ENCODE measurements at regions not wholly inside any gene's neighbourhood (a gene's known extent, or its start where the extent isn't known, plus 50 kb on each side); places are given as distances from the start of the nearest gene placed in this dataset.

GRCh38 chrX:42524379-42524778 is 253.6 kb downstream of the PPP1R2C start:
- Mint-ChIP-seq H3K9me3 (peaks cover 4% of the 10 kb centered on the region), H3K36me3 (ENCODE audit: insufficient read depth) (no peaks in the 10 kb centered on the region), H3K4me3 (no peak overlapping the region), H3K27me3 (ENCODE audit: low read depth) (no peaks in the 10 kb centered on the region), H3K4me1 (ENCODE audit: low read depth) (no peaks in the 10 kb centered on the region)
- ATAC-seq, result no peak
- no peak for DNase-seq

GRCh38 chrX:42519666-42520231 is 258.2 kb downstream of the PPP1R2C start:
- Mint-ChIP-seq H3K4me1 (ENCODE audit: low read depth) (no peaks in the 10 kb centered on the region), H3K4me3 (no peak overlapping the region), H3K36me3 (ENCODE audit: insufficient read depth) (no peaks in the 10 kb centered on the region), H3K27me3 (ENCODE audit: low read depth) (no peaks in the 10 kb centered on the region), H3K9me3 (no peaks in the 10 kb centered on the region)
- no peak for ATAC-seq
- DNase-seq, result no peak

DNA sequence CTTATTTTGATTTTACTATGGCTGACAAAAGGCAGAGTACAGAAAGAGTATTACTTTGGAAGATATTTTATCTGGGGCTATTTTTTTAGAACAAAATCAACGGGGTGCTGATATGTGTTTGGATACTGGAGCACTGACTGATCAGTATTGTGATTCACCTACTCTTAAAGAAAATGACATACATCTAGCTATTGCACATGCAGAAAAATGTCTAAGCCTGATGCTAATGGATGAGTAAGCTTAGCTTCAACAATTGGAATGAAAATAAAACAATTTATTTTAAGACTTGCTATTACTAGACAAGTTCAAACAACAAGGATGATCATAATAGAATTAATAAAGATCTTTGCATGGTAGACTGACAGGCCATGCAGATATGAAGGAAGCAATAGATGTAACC is 262.0 kb downstream of the PPP1R2C start:
- ATAC-seq (no peak), DNase-seq (no peak)
- H3K4me3 Mint-ChIP-seq, result no peak overlapping the region
- no peaks in the 10 kb centered on the region for H3K9me3 Mint-ChIP-seq
- H3K4me1 Mint-ChIP-seq (ENCODE audit: low read depth), result no peaks in the 10 kb centered on the region
- H3K36me3 Mint-ChIP-seq (ENCODE audit: insufficient read depth), result no peaks in the 10 kb centered on the region
- no peaks in the 10 kb centered on the region for H3K27me3 Mint-ChIP-seq (ENCODE audit: low read depth)

- Mint-ChIP-seq H3K27me3 (ENCODE audit: low read depth) (no peaks in the 10 kb centered on the region), H3K4me1 (ENCODE audit: low read depth) (no peaks in the 10 kb centered on the region), H3K36me3 (ENCODE audit: insufficient read depth) (no peaks in the 10 kb centered on the region), H3K4me3 (no peak overlapping the region), H3K9me3 (peaks cover 10% of the 10 kb centered on the region)
- DNase-seq, result no peak
- no peak for ATAC-seq
Observed at GRCh38 chrX:42505016-42505415, 272.9 kb downstream of the PPP1R2C start.

DNA sequence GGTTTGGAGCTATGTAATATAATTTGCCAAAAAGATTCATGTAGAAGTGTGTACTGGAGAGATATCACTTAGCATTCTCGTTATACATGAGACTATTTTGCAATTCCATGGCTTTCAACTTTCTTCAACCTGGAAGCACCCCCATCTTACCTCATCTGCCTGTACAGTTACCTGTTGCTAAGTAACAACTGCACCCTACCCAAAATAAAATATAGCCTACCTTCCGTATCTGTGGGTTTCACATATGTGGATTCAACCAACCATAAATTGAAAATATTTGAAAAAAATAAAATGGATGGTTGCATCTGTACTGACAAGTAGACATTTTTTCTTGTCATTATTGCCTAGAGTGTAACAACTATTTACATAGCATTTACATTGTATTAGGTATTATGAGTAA is 278.3 kb downstream of the PPP1R2C start:
- Mint-ChIP-seq H3K27me3 (ENCODE audit: low read depth) (no peaks in the 10 kb centered on the region), H3K4me3 (no peak overlapping the region), H3K36me3 (ENCODE audit: insufficient read depth) (no peaks in the 10 kb centered on the region), H3K4me1 (ENCODE audit: low read depth) (no peaks in the 10 kb centered on the region), H3K9me3 (no peaks in the 10 kb centered on the region)
- DNase-seq (no peak), ATAC-seq (no peak)

- Mint-ChIP-seq H3K9me3 (no peaks in the 10 kb centered on the region), H3K27me3 (ENCODE audit: low read depth) (no peaks in the 10 kb centered on the region), H3K4me3 (no peak overlapping the region), H3K4me1 (ENCODE audit: low read depth) (no peaks in the 10 kb centered on the region), H3K36me3 (ENCODE audit: insufficient read depth) (no peaks in the 10 kb centered on the region)
- ATAC-seq (no peak), DNase-seq (no peak)
Observed at GRCh38 chrX:42497356-42497755, 280.6 kb downstream of the PPP1R2C start.

GRCh38 chrX:42496239-42496638 is 281.7 kb downstream of the PPP1R2C start:
- Mint-ChIP-seq H3K36me3 (ENCODE audit: insufficient read depth) (no peaks in the 10 kb centered on the region), H3K4me3 (no peak overlapping the region), H3K4me1 (ENCODE audit: low read depth) (no peaks in the 10 kb centered on the region), H3K27me3 (ENCODE audit: low read depth) (no peaks in the 10 kb centered on the region), H3K9me3 (no peaks in the 10 kb centered on the region)
- ATAC-seq (no peak), DNase-seq (no peak)

GRCh38 chrX:42495139-42495538 is 282.8 kb downstream of the PPP1R2C start:
- H3K4me3 Mint-ChIP-seq, result no peak overlapping the region
- H3K9me3 Mint-ChIP-seq, result no peaks in the 10 kb centered on the region
- no peak for DNase-seq
- no peaks in the 10 kb centered on the region for H3K36me3 Mint-ChIP-seq (ENCODE audit: insufficient read depth)
- H3K4me1 Mint-ChIP-seq (ENCODE audit: low read depth), result no peaks in the 10 kb centered on the region
- no peaks in the 10 kb centered on the region for H3K27me3 Mint-ChIP-seq (ENCODE audit: low read depth)
- ATAC-seq, result no peak

GRCh38 chrX:42491137-42491907 is 286.6 kb downstream of the PPP1R2C start:
- Mint-ChIP-seq H3K4me1 (ENCODE audit: low read depth) (no peaks in the 10 kb centered on the region), H3K4me3 (no peak overlapping the region), H3K9me3 (no peaks in the 10 kb centered on the region), H3K36me3 (ENCODE audit: insufficient read depth) (no peaks in the 10 kb centered on the region), H3K27me3 (ENCODE audit: low read depth) (no peaks in the 10 kb centered on the region)
- ATAC-seq, result no peak
- no peak for DNase-seq

GRCh38 chrX:42490111-42490510 is 287.9 kb downstream of the PPP1R2C start:
- Mint-ChIP-seq H3K36me3 (ENCODE audit: insufficient read depth) (no peaks in the 10 kb centered on the region), H3K27me3 (ENCODE audit: low read depth) (no peaks in the 10 kb centered on the region), H3K9me3 (no peaks in the 10 kb centered on the region), H3K4me3 (no peak overlapping the region), H3K4me1 (ENCODE audit: low read depth) (no peaks in the 10 kb centered on the region)
- ATAC-seq, result no peak
- no peak for DNase-seq

- Mint-ChIP-seq H3K9me3 (no peaks in the 10 kb centered on the region), H3K4me1 (ENCODE audit: low read depth) (no peaks in the 10 kb centered on the region), H3K27me3 (ENCODE audit: low read depth) (no peaks in the 10 kb centered on the region), H3K36me3 (ENCODE audit: insufficient read depth) (no peaks in the 10 kb centered on the region), H3K4me3 (no peak overlapping the region)
- ATAC-seq, result no peak
- no peak for DNase-seq
Observed at GRCh38 chrX:42485601-42486000, 292.4 kb downstream of the PPP1R2C start.

DNA sequence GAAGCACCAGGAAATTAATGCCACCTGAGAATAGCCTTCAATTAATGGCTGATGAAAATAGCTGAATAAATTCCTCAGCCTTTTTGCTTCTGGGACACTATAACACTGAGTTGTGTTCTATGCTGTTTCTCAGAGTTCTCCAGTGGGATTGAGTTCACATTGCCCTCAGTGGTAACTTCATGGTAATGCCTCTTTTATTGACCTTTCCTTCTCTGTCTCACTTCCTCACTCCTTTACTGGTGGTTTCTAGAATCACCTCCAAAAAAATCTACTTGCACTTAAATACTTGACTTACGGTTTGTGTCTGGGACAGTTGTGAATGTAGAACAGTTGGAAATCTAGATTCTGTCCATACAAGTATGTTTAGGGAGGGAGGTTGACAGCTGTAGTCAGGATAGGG is 293.7 kb downstream of the PPP1R2C start:
- ATAC-seq (no peak), DNase-seq (no peak)
- Mint-ChIP-seq H3K4me3 (no peak overlapping the region), H3K27me3 (ENCODE audit: low read depth) (no peaks in the 10 kb centered on the region), H3K4me1 (ENCODE audit: low read depth) (no peaks in the 10 kb centered on the region), H3K9me3 (no peaks in the 10 kb centered on the region), H3K36me3 (ENCODE audit: insufficient read depth) (no peaks in the 10 kb centered on the region)

DNA sequence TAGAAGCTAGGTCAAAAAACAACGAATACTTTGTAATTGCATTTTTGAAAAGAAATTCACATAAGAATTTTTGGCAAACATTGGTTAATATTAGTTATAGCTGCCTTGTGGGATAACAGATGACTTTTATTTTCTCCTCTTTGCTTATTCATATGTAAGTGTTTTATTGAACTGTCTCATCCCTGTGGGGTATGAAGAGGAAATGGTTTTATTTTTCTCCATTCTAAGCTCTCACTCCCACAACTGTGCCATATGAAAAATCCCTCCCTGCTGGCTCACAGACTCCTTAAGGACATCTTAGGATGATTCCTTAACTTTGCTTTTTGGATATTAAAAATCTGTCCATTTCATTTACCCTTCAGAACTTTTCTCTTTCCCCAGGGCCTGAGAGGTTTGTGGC is 300.6 kb downstream of the PPP1R2C start:
- H3K9me3 Mint-ChIP-seq, result no peaks in the 10 kb centered on the region
- no peaks in the 10 kb centered on the region for H3K27me3 Mint-ChIP-seq (ENCODE audit: low read depth)
- no peaks in the 10 kb centered on the region for H3K36me3 Mint-ChIP-seq (ENCODE audit: insufficient read depth)
- no peak for ATAC-seq
- H3K4me1 Mint-ChIP-seq (ENCODE audit: low read depth), result no peaks in the 10 kb centered on the region
- no peak for DNase-seq
- H3K4me3 Mint-ChIP-seq, result no peak overlapping the region

DNA sequence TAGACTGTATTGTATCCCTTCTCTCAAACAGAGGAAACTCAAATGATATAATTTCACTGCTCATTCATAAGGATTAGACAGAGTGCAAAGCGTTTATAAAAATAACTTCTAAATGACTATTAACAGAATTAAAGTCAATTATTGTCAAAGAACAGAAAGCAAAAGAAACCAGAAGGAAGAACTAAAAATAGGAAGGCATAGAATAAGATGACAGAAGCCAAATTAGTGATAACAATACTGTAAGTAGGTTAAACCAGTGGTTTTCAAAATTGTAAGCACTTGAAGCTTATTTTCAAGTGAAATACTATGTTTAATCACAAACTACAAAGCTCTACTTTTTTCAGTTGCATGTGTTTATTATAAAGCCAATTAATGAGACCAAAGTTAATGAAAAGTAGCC is 305.2 kb downstream of the PPP1R2C start:
- ATAC-seq, result no peak
- no peak for DNase-seq
- H3K4me1 Mint-ChIP-seq (ENCODE audit: low read depth), result peaks cover 2% of the 10 kb centered on the region
- H3K9me3 Mint-ChIP-seq, result no peaks in the 10 kb centered on the region
- H3K36me3 Mint-ChIP-seq (ENCODE audit: insufficient read depth), result no peaks in the 10 kb centered on the region
- H3K4me3 Mint-ChIP-seq, result no peak overlapping the region
- H3K27me3 Mint-ChIP-seq (ENCODE audit: low read depth), result no peaks in the 10 kb centered on the region

DNA sequence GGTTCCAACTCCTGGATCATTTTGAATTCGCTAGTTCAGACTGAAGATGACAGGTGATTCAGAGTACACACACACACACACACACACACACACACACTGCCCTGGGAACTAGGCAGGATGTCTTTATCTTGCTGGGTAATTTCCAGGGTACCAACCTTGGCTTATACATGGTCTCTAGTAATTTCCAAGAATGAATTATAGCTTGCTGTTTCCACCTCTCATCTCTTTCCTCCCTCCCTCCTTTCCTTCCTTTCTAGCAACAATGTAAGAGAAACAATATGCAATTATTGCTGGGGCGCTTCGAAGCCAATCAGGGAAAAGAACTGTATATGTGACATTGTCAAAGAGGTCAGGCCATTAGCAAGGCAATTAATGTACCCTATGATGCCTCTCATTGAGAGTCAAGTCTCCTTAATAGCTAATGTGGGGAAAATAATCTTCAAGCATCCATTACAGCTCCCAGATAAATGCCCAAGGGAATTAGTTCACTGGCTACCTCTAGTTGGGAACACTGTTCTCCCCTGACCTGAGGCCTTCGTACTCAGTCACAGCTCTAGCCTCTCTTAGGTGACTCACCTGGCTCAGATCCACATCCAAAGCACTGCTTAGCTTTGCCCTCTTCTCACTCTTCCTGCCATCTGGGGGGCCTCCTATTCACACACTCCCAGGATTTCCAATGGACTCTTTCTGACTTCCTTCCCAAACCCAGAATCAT is 311.5 kb downstream of the PPP1R2C start:
- no peaks in the 10 kb centered on the region for H3K9me3 Mint-ChIP-seq
- DNase-seq, result no peak
- H3K4me3 Mint-ChIP-seq, result no peak overlapping the region
- ATAC-seq, result no peak
- no peaks in the 10 kb centered on the region for H3K27me3 Mint-ChIP-seq (ENCODE audit: low read depth)
- no peaks in the 10 kb centered on the region for H3K4me1 Mint-ChIP-seq (ENCODE audit: low read depth)
- no peaks in the 10 kb centered on the region for H3K36me3 Mint-ChIP-seq (ENCODE audit: insufficient read depth)

Data from activated T-cell treated with anti-CD3 and anti-CD28 coated beads, Interleukin-2, amount 50 U/mL, for 4 hours (primary cell).